ENCODE measurements at regions not wholly inside any gene's neighbourhood (a gene's known extent, or its start where the extent isn't known, plus 50 kb on each side); places are given as distances from the start of the nearest gene placed in this dataset.

DNA sequence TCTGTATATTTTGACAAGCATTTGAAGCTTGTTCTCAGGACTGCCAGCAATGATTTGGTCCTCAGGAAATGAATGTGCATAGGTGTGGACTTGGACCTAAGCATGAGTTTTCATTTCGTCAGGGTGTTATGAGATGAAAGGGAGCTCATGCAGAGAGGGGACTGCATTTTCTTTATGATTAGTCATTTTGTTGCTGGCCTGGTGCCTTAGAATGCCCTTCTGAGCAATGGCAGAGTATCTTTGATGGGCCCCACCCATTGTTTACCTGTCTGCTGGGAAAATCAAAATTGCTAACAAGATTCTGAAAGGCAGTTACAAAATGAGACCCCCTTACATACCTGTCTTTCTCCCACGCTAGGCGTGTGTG is 51.5 kb upstream of the MTHFD1L start:
- TF ChIP-seq EZH2 (IDR thresholded peaks at IDR 0.05; ENCODE audit: low read depth, unreplicated experiment) (no peak), CTCF (conservative IDR thresholded peaks at IDR 0.05; ENCODE audit: low read depth in 2 of 2) (no peak), CREB1 (CRISPR knock-in tag; IDR thresholded peaks at IDR 0.05; ENCODE audit: low read depth) (no peak), POLR2AphosphoS5 (IDR thresholded peaks at IDR 0.05; ENCODE audit: low read depth) (no peak), EZH2phosphoT487 (IDR thresholded peaks at IDR 0.05; ENCODE audit: unreplicated experiment) (no peak), JUNB (IDR thresholded peaks at IDR 0.05; ENCODE audit: unreplicated experiment) (no peak), ZNF114 (CRISPR knock-in tag; IDR thresholded peaks at IDR 0.05) (no peak)
- TF ChIP-seq, protein P1, sequence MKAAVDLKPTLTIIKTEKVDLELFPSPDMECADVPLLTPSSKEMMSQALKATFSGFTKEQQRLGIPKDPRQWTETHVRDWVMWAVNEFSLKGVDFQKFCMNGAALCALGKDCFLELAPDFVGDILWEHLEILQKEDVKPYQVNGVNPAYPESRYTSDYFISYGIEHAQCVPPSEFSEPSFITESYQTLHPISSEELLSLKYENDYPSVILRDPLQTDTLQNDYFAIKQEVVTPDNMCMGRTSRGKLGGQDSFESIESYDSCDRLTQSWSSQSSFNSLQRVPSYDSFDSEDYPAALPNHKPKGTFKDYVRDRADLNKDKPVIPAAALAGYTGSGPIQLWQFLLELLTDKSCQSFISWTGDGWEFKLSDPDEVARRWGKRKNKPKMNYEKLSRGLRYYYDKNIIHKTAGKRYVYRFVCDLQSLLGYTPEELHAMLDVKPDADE (IDR thresholded peaks at IDR 0.05), result no peak
